ENCODE measurements at regions not wholly inside any gene's neighbourhood (a gene's known extent, or its start where the extent isn't known, plus 50 kb on each side); places are given as distances from the start of the nearest gene placed in this dataset.
A peak's percentile ranks its signal among the peaks of the same experiment; 100 is the strongest.
"Not testable (repeated sequence)": the region's sequence is repeated elsewhere in the genome, so short reads cannot be mapped to it uniquely, and the experiment has no call there.

DNA sequence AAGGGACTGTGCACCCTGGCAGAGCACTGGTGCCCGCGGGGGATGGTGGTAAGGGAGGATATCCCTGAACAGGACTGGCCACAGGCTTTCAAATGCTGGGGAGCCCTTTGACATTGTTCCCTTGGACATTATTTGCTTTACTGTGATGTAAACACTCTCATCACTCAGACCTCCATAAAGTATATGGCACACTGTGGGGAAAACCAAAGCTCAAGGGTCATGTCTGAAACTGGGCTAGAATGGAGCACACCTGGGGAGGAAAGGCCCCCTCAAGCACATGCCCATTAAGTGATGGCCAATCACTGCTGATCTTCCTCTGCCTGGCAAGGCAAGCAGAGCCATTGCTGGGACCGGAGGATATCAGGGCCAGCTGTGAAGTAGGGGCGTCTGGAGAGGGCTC lies 60.9 kb upstream of the TENM4 start:
- Histone ChIP-seq H3K4me2 (peak overlapping the region; percentile 50), H3K27me3 (no peaks in the 10 kb centered on the region), H3K4me1 (ENCODE audit: insufficient read depth) (peaks cover 12% of the 10 kb centered on the region), H2AFZ (no peak overlapping the region), H3K79me2 (no peaks in the 10 kb centered on the region), H3K4me3 (no peak overlapping the region), H3K27ac (peak overlapping the region; percentile 92), H3K9me2 (replicated peaks; ENCODE audit: insufficient read depth) (no peaks in the 10 kb centered on the region), H3K36me3 (replicated peaks; ENCODE audit: insufficient read depth, low read depth) (no peaks in the 10 kb centered on the region), H3K9me3 (ENCODE audit: low read depth) (no peaks in the 10 kb centered on the region), H4K20me1 (ENCODE audit: insufficient read depth, poor library complexity, severe bottlenecking) (no peaks in the 10 kb centered on the region)
- no peak for TF ChIP-seq EZH2 (IDR thresholded peaks at IDR 0.05; ENCODE audit: borderline replicate concordance)
- TF ChIP-seq EZH2phosphoT487 (IDR thresholded peaks at IDR 0.05; ENCODE audit: low read depth, severe bottlenecking, unreplicated experiment): no peak
- TF ChIP-seq, protein P1, sequence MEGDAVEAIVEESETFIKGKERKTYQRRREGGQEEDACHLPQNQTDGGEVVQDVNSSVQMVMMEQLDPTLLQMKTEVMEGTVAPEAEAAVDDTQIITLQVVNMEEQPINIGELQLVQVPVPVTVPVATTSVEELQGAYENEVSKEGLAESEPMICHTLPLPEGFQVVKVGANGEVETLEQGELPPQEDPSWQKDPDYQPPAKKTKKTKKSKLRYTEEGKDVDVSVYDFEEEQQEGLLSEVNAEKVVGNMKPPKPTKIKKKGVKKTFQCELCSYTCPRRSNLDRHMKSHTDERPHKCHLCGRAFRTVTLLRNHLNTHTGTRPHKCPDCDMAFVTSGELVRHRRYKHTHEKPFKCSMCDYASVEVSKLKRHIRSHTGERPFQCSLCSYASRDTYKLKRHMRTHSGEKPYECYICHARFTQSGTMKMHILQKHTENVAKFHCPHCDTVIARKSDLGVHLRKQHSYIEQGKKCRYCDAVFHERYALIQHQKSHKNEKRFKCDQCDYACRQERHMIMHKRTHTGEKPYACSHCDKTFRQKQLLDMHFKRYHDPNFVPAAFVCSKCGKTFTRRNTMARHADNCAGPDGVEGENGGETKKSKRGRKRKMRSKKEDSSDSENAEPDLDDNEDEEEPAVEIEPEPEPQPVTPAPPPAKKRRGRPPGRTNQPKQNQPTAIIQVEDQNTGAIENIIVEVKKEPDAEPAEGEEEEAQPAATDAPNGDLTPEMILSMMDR (IDR thresholded peaks at IDR 0.05; ENCODE audit: poor library complexity): no peak
- 59% methylated on average over 4 of the region's 4 CpGs for WGBS (ENCODE audit: low lambda C conversion rate, missing lambda C conversion rate)
- DNase-seq (ENCODE audit: low spot score): peak; percentile 52

- H4K20me1 ChIP-seq (ENCODE audit: insufficient read depth, poor library complexity, severe bottlenecking); H3K4me3 ChIP-seq; DNase-seq (ENCODE audit: low spot score); H3K4me2 ChIP-seq; H3K9me2 ChIP-seq (replicated peaks; ENCODE audit: insufficient read depth); H3K36me3 ChIP-seq (replicated peaks; ENCODE audit: insufficient read depth, low read depth); H3K4me1 ChIP-seq (ENCODE audit: insufficient read depth); H3K27ac ChIP-seq; H3K9me3 ChIP-seq (ENCODE audit: low read depth); H2AFZ ChIP-seq; H3K27me3 ChIP-seq; H3K79me2 ChIP-seq: not testable (repeated sequence)
- 89% methylated on average over 4 of the region's 30 CpGs for WGBS (ENCODE audit: low lambda C conversion rate, missing lambda C conversion rate)
Measured at GRCh38 chr11:79499929-79500328, 59.1 kb upstream of the TENM4 start.

GRCh38 chr11:79498667-79499066 lies 57.8 kb upstream of the TENM4 start:
- WGBS (ENCODE audit: low lambda C conversion rate, missing lambda C conversion rate): 75% methylated on average over 4 of the region's 4 CpGs
- Histone ChIP-seq H3K27me3 (no peaks in the 10 kb centered on the region), H3K79me2 (no peaks in the 10 kb centered on the region), H3K4me1 (ENCODE audit: insufficient read depth) (peaks cover 8% of the 10 kb centered on the region), H3K4me2 (no peak overlapping the region), H3K36me3 (replicated peaks; ENCODE audit: insufficient read depth, low read depth) (no peaks in the 10 kb centered on the region), H3K4me3 (no peak overlapping the region), H4K20me1 (ENCODE audit: insufficient read depth, poor library complexity, severe bottlenecking) (no peaks in the 10 kb centered on the region), H3K27ac (no peak overlapping the region), H3K9me2 (replicated peaks; ENCODE audit: insufficient read depth) (no peaks in the 10 kb centered on the region), H2AFZ (no peak overlapping the region), H3K9me3 (ENCODE audit: low read depth) (no peaks in the 10 kb centered on the region)
- TF ChIP-seq EZH2phosphoT487 (IDR thresholded peaks at IDR 0.05; ENCODE audit: low read depth, severe bottlenecking, unreplicated experiment): no peak
- TF ChIP-seq EZH2 (IDR thresholded peaks at IDR 0.05; ENCODE audit: borderline replicate concordance): no peak
- no peak for DNase-seq (ENCODE audit: low spot score)

- Histone ChIP-seq H3K27ac (no peak overlapping the region), H3K9me3 (ENCODE audit: low read depth) (no peaks in the 10 kb centered on the region), H2AFZ (no peak overlapping the region), H3K9me2 (replicated peaks; ENCODE audit: insufficient read depth) (no peaks in the 10 kb centered on the region), H3K4me1 (ENCODE audit: insufficient read depth) (no peaks in the 10 kb centered on the region), H4K20me1 (ENCODE audit: insufficient read depth, poor library complexity, severe bottlenecking) (no peaks in the 10 kb centered on the region), H3K27me3 (no peaks in the 10 kb centered on the region), H3K79me2 (no peaks in the 10 kb centered on the region), H3K4me3 (no peak overlapping the region), H3K36me3 (replicated peaks; ENCODE audit: insufficient read depth, low read depth) (no peaks in the 10 kb centered on the region), H3K4me2 (no peak overlapping the region)
- peak; percentile 89 for DNase-seq (ENCODE audit: low spot score)
- WGBS (ENCODE audit: low lambda C conversion rate, missing lambda C conversion rate): 29% methylated on average over 11 of the region's 11 CpGs
- TF ChIP-seq EZH2 (IDR thresholded peaks at IDR 0.05; ENCODE audit: borderline replicate concordance): no peak
- TF ChIP-seq, protein P1 (IDR thresholded peaks at IDR 0.05; ENCODE audit: poor library complexity): peak; percentile 84
Measured at GRCh38 chr11:79493555-79494171, 52.8 kb upstream of the TENM4 start.
